Adrenal gland (tissue), 5 donors: ENCODE measurements at regions not wholly inside any gene's neighbourhood (a gene's known extent, or its start where the extent isn't known, plus 50 kb on each side); places are given as distances from the start of the nearest gene placed in this dataset.

Source experiments
- POLR2A ChIP-seq, 2 donors: fragments of 450-650 bp; IDR thresholded peaks; one replicate each; pipeline ENCODE4 v1.6.1; 2017; ENCODE audit warnings: antibody characterized with exemption in 2 of 2, mild to moderate bottlenecking in 2 of 2, moderate library complexity in 1 of 2
- TF ChIP-seq, protein P1 (sequence below), 6 experiments: fragments of 450-650 bp in 4 of 6; fragments of 200-600 bp in 2 of 6; sonication (generic) in 1 of 6; IDR thresholded peaks; 1 replicate in 5 of 6; 2 replicates in 1 of 6; pipeline versions ENCODE4 v1.5.1 to v1.8.0; 2016 to 2021; ENCODE audit warnings: antibody characterized with exemption in 6 of 6, mild to moderate bottlenecking in 2 of 6, moderate library complexity in 1 of 6
- donor health status: DM: no; HTN: no; CAD: no.

DNA sequence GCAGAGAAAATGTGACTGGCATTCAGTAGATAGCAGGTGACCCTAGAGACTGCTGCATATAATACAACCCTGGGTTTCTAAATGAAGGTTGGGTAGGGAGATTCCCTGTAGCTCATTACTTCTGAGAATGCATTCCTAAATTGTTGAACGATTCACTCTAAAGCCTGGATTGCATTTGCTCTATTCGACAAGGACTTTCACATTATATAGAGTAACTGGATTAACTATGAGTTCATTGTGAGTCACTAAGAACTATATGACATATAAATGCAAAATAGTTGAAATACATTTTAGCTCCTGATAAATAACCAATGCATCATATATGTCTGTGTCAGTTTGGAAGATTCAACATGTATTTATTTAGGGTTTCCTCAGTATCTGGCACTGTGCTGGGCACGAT, 294.7 kb upstream of the CCDC54 start:
- TF ChIP-seq, protein P1, sequence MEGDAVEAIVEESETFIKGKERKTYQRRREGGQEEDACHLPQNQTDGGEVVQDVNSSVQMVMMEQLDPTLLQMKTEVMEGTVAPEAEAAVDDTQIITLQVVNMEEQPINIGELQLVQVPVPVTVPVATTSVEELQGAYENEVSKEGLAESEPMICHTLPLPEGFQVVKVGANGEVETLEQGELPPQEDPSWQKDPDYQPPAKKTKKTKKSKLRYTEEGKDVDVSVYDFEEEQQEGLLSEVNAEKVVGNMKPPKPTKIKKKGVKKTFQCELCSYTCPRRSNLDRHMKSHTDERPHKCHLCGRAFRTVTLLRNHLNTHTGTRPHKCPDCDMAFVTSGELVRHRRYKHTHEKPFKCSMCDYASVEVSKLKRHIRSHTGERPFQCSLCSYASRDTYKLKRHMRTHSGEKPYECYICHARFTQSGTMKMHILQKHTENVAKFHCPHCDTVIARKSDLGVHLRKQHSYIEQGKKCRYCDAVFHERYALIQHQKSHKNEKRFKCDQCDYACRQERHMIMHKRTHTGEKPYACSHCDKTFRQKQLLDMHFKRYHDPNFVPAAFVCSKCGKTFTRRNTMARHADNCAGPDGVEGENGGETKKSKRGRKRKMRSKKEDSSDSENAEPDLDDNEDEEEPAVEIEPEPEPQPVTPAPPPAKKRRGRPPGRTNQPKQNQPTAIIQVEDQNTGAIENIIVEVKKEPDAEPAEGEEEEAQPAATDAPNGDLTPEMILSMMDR (IDR thresholded peaks at IDR 0.05): no peak
- TF ChIP-seq POLR2A (IDR thresholded peaks at IDR 0.05): no peak
